DOHH2 (cell line): ENCODE measurements at regions not wholly inside any gene's neighbourhood (a gene's known extent, or its start where the extent isn't known, plus 50 kb on each side); places are given as distances from the start of the nearest gene placed in this dataset.

Experiments used
- EZH2phosphoT487 ChIP-seq: fragments of 200-600 bp; sonication (generic); IDR thresholded peaks from 2 replicates; pipeline ENCODE4 v1.6.1; 2017; ENCODE audit warnings: borderline replicate concordance, mild to moderate bottlenecking, antibody characterized with exemption, low read length, moderate library complexity, mixed read lengths
- TF ChIP-seq, protein P1 (sequence below): fragments of 200-600 bp; sonication (generic); IDR thresholded peaks from one replicate; pipeline ENCODE4 v1.5.1; 2014; ENCODE audit warnings: antibody characterized with exemption, mild to moderate bottlenecking, low read depth, low read length; ENCODE audit not compliant: poor library complexity, severe bottlenecking

DNA sequence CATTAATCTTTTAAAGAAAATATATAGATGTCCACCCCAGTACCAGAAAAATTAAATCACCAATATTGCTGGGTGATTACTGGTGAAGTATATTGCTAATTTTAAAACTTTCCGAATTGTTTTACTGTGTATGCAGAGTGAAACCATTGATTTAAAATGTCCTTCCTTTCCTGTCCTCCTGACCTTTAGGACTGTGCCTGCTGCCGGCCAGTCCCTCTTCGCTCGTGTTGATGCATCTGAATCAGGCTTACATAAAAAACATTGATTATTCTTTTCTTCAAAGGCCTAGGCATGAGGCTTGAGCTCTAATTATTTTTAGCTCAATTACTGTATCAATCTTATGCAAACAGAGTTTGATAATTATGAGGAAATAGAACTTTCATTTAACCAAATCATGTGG, 1128.1 kb downstream of the BRINP3 start:
- TF ChIP-seq, protein P1, sequence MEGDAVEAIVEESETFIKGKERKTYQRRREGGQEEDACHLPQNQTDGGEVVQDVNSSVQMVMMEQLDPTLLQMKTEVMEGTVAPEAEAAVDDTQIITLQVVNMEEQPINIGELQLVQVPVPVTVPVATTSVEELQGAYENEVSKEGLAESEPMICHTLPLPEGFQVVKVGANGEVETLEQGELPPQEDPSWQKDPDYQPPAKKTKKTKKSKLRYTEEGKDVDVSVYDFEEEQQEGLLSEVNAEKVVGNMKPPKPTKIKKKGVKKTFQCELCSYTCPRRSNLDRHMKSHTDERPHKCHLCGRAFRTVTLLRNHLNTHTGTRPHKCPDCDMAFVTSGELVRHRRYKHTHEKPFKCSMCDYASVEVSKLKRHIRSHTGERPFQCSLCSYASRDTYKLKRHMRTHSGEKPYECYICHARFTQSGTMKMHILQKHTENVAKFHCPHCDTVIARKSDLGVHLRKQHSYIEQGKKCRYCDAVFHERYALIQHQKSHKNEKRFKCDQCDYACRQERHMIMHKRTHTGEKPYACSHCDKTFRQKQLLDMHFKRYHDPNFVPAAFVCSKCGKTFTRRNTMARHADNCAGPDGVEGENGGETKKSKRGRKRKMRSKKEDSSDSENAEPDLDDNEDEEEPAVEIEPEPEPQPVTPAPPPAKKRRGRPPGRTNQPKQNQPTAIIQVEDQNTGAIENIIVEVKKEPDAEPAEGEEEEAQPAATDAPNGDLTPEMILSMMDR, result no peak
- TF ChIP-seq EZH2phosphoT487, result no peak
